Fibroblast of villous mesenchyme (primary cell): ENCODE measurements at regions not wholly inside any gene's neighbourhood (a gene's known extent, or its start where the extent isn't known, plus 50 kb on each side); places are given as distances from the start of the nearest gene placed in this dataset.

ENCODE experiments used
- DNase-seq: peaks from one replicate; pipeline ENCODE4 v3.0.0-alpha.2; 2010; ENCODE audit warnings: low read depth
- H3K4me3 ChIP-seq: 2 replicates; pipeline ENCODE4 v1.5.1; 2011; ENCODE audit warnings: low read depth, mild to moderate bottlenecking, low read length
- TF ChIP-seq, protein P1 (sequence below): IDR thresholded peaks from 2 replicates; pipeline ENCODE4 v1.5.1; 2012; ENCODE audit warnings: low read depth, mild to moderate bottlenecking, low read length; ENCODE audit not compliant: insufficient read depth

DNA sequence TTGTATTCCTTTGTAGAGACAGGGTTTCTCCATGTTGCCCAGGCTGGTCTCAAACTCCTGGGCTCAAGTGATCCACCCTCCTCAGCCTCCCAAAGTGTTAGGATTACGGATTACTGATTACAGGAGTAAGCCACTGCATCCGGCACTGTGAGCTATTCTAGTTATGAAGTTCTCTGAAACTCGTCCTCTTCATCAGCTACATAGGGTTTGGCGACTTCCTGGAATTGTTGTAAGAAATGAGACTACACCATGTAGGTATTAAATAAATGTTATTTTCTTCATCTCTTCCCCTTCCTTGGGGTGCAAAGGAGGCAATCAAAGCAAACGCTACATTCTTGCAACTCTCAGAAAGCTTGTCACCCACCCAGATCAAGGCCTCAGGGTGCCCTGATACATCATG, 131.2 kb upstream of the TIAM1 start:
- TF ChIP-seq, protein P1, sequence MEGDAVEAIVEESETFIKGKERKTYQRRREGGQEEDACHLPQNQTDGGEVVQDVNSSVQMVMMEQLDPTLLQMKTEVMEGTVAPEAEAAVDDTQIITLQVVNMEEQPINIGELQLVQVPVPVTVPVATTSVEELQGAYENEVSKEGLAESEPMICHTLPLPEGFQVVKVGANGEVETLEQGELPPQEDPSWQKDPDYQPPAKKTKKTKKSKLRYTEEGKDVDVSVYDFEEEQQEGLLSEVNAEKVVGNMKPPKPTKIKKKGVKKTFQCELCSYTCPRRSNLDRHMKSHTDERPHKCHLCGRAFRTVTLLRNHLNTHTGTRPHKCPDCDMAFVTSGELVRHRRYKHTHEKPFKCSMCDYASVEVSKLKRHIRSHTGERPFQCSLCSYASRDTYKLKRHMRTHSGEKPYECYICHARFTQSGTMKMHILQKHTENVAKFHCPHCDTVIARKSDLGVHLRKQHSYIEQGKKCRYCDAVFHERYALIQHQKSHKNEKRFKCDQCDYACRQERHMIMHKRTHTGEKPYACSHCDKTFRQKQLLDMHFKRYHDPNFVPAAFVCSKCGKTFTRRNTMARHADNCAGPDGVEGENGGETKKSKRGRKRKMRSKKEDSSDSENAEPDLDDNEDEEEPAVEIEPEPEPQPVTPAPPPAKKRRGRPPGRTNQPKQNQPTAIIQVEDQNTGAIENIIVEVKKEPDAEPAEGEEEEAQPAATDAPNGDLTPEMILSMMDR: no peak
- DNase-seq: no peak
- H3K4me3 ChIP-seq: no peak overlapping the region

DNA sequence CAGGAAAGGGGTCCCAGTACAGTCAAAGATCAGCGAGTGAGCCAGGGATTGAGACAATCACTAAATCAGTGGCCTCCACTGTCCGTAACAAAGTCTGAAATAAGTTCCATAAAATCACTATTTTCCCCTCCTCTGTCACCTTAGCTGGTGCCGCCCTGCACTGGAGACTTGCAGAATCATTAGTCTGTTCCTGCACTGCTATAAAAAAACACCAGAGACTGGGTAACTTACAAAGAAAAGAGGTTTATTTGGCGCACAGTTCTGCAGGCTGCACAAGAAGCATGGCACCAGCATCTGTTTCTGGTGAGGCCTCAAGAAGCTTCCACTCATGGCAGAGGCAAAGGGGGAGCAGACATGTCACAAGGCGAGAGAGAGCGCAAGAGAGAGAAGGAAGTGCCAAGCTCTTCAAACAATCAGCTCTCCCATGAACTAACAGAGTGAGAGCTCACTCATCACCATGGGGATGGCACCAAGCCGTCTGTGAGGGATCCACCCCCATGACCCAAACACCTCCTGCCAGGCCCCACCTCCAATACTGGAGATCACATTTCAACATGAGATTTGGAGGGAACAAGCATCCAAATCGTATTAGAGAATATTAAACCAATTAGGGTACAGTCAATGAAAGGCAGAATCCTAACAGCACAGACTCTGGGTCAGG, 129.8 kb upstream of the TIAM1 start:
- no peak for DNase-seq
- TF ChIP-seq, protein P1: no peak

DNA sequence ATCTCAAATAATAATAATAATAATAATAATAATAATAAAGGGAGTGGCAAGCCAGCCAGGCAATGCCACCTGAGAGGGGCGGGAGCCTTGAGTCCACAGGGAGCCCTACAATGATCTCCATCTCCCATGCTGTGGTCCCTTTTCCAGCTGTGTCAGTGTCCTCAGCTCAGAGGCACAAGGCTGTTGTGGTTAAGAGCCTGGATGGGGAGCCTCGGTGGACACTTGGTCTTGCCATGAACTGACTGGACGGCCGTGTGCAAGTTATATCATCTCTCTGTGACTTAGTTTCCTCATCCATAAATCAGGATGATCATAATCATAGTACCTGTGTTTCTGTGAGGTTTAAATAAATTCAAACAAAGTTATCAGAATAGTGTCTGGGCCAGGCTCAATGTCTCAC, 127.8 kb upstream of the TIAM1 start:
- H3K4me3 ChIP-seq: no peak overlapping the region
- DNase-seq: no peak
- TF ChIP-seq, protein P1: no peak

More for the DNA sequence above, 129.8 kb upstream of the TIAM1 start:
- H3K4me3 ChIP-seq: no peak overlapping the region

DNA sequence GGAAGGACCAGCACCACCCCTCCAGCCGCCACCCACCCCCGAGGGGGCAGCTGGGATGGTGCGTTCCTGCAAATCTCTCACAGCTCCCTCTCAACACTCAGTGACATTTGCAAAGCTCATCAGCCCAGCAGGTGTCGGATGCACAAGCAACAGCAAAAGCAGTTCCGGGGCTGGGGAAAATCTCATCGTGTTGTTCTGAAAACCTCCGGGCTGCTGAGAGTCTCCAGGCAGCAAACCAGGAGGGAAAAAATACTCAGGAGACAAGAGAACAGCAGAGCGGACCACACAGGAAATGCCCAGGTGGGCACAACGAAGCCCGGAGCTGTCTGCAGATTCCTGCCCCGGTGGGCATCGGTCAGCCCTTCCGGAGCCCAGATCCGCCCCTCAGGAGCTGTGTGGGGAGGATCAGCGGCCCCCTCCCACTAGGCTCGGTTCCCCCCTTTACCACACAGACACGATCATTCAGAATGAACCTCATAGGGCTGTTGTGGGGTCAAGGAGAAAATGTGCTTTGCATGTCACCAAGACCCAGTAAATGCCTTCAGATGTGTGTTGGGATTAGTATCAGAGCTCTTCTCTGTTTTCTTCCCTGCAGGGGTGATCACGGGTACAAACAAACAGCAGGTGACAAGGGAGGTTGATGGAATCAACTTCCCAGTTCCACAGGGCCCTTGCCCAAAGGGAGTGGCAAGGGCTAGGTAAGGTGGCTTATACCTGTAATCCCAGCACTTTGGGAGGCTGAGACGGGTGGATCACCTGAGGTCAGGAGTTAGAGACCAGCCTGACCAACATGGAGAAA, 127.0 kb upstream of the TIAM1 start:
- no peak overlapping the region for H3K4me3 ChIP-seq
- TF ChIP-seq, protein P1: no peak
- DNase-seq: no peak

DNA sequence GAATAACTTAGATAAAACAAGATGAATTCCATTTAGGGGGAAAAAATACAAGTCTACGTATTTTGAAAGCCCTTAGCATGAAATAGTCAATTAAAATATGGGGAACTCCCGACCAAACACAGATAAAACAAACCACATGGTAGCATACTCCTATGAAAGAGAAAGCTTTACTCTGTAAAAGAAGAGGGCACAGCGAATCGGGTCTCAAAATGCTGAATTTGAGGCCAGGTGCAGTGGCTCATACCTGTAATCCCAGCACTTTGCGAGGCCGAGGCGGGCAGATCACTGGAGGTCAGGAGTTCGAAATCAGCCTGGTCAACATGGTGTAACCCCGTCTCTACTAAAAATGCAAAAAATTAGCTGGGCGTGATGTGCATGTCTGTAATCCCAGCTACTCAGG, 116.9 kb upstream of the TIAM1 start:
- no peak for DNase-seq
- no peak overlapping the region for H3K4me3 ChIP-seq
- TF ChIP-seq, protein P1: no peak

DNA sequence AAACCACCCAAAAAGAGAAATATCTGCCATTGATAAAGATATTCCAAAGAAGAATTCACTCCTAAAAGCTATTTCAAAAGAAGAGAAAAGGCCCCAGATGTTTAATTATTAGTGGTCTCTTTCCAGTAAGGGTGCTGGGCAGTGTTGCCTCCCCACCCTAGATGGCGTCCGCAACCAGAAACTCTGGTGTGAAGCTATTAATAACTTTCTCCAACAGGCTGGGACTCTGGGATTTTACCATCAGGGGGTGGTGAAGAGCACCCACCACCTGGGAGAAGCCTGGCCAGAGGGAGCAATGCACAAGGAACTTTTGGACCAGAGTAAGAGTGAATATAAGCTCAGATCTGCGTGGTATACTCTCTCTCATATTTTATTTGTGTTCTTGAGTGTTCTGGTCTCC, 115.4 kb upstream of the TIAM1 start:
- no peak for DNase-seq
- TF ChIP-seq, protein P1: no peak
- no peak overlapping the region for H3K4me3 ChIP-seq

DNA sequence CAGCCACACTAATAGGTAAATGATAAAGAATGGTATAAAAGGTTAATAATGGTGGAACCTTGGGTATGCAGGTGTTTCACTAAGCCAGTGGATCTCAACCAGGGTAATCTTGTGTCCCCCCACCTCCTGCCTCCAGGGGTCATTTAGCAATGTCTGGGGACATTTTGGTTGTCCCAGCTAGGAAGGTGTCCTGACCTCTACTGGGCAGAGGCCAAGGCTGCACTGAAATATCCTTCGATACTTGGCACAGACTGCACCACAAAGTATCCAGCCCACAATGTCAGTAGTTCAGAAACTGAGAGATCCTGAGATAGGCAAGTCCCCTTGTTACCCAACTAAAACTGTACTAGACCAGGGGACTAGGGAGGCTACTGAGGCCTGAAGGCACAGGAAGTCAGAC, 113.6 kb upstream of the TIAM1 start:
- TF ChIP-seq, protein P1: no peak
- H3K4me3 ChIP-seq: no peak overlapping the region
- DNase-seq: no peak
